ES-I3 (cell line): ENCODE measurements at regions not wholly inside any gene's neighbourhood (a gene's known extent, or its start where the extent isn't known, plus 50 kb on each side); places are given as distances from the start of the nearest gene placed in this dataset.
"Not testable (repeated sequence)": the region's sequence is repeated elsewhere in the genome, so short reads cannot be mapped to it uniquely, and the experiment has no call there.

Experiments
- H3K36me3 ChIP-seq: 2 replicates; pipeline ENCODE4 v1.6.1; 2013; ENCODE audit warnings: mild to moderate bottlenecking, low read length, control low read depth, moderate library complexity; ENCODE audit not compliant: insufficient read depth
- H3K4me1 ChIP-seq: 2 replicates; pipeline ENCODE4 v1.6.1; 2013; ENCODE audit warnings: mild to moderate bottlenecking, control low read depth, low read length; ENCODE audit not compliant: insufficient read depth
- H3K9ac ChIP-seq: 2 replicates; pipeline ENCODE4 v1.6.1; 2013; ENCODE audit warnings: low read depth, mild to moderate bottlenecking, low read length, moderate library complexity
- H3K9me3 ChIP-seq: 2 replicates; pipeline ENCODE4 v1.6.1; 2013; ENCODE audit warnings: mild to moderate bottlenecking, low read length, moderate library complexity; ENCODE audit not compliant: control insufficient read depth, insufficient read depth

DNA sequence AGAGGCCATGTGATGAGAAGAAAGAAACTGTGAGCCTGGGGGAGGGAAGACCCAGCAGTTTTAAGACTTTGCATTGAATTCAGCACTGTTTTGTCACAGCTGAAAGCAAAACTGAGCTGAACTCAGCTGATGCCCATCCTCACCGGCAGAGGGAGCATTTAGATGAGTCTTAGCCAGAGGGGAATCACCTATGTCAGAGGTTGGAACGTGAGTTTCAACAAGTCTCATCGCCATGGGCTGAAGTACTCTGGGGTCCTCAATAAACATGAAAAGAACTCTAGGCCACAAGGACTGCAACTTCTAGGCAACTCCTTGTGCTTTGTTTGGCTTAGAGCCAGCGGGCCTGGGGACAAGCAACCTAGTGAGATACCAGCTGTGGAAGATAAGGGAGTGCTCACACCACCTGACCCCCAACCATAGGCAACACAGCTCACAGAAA is 324.5 kb downstream of the TBL1XR1 start:
- Histone ChIP-seq H3K9ac (no peak overlapping the region), H3K36me3 (no peaks in the 10 kb centered on the region), H3K9me3 (no peaks in the 10 kb centered on the region; the same call in 1 of the 2 replicates), H3K4me1 (no peaks in the 10 kb centered on the region; the same call in 1 of the 2 replicates)

DNA sequence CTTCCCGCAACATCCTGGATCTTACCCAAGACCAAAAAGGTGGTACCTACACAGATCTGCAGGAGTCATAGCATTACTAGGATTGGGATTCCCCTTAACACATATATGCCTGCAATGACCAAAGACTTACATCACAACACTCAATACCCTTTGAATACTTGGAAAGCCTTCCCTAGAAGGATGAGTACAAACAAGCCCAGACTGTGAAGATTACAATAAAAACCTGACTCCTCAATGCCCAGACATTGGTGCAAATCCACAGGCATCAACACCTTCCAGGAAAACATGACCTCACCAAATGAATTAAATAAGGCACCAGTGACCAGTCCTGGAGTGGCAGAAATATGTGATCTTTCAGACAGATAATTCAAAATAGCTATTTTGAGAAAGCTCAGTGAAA is 326.8 kb downstream of the TBL1XR1 start:
- no peaks in the 10 kb centered on the region for H3K36me3 ChIP-seq
- H3K4me1 ChIP-seq: no peaks in the 10 kb centered on the region; the same call in 1 of the 2 replicates
- H3K9ac ChIP-seq: no peak overlapping the region
- no peaks in the 10 kb centered on the region for H3K9me3 ChIP-seq

DNA sequence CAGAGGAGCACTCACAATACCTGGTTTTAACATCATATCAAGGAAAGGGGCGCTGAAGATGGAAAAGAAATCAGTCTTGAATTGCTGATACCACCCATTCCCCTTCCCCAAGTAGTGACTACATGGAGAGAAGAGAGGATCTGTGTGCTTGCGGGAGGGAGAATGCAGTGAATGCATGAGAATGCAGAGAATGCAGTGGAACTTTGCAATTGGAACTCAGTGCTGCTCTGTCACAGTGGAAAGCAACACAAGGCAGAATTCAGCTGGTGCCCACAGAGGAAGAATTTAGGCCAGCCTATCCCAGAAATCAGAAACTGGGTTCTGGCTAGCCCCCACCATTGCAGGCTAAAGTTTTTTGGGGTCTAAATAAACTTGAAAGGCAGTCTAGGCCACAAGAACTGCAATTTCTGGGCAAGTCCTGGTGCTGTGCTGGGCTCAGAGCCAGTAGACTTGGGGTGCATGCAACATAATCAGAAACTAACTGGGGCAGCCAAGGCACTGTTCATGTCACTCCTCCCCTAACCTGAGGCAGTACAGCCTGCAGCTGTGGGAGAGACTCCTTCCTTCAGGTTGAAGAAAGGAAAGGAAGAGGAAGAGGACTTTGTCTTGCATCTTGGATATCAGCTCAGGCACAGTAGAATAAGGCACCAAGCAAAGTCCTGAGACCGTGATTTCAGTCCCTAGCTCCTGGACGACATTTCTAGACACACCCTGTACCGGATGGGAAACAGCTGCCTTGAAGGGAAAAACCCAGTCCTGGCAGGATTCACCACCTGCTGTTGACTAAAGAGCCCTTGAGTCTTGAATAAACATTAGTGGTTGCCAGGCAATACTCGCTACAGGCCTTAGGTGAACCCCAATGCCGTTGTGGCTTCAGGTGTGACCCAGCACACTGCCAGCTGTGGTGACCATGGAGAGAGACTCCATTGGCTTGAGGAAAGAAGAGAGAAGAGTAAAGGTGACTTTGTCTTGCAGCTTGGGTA is 329.3 kb downstream of the TBL1XR1 start:
- no peak overlapping the region for H3K9ac ChIP-seq
- H3K9me3 ChIP-seq: no peaks in the 10 kb centered on the region
- H3K4me1 ChIP-seq: no peaks in the 10 kb centered on the region; the same call in 1 of the 2 replicates
- H3K36me3 ChIP-seq: no peaks in the 10 kb centered on the region

DNA sequence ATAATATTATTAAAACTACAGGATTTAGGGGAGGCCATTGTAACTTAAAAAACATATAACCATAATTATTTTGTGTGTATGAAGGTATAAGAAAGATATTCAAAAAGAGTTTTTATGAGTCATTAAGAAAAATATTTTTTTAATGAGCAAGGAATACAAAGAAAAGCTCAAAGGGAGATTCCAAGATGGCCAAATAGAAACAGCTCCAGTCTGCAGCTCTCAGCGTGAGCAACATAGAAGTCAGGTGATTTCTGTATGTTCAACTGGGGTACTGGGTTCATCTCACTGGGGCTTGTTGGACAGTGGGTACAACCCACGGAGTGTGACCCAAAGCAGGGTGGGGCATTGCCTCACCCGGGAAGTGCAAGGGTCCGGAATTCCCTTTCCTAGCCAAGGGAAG is 336.1 kb downstream of the TBL1XR1 start:
- Histone ChIP-seq H3K4me1 (no peaks in the 10 kb centered on the region), H3K36me3 (no peaks in the 10 kb centered on the region), H3K9ac (no peak overlapping the region), H3K9me3 (no peaks in the 10 kb centered on the region)

DNA sequence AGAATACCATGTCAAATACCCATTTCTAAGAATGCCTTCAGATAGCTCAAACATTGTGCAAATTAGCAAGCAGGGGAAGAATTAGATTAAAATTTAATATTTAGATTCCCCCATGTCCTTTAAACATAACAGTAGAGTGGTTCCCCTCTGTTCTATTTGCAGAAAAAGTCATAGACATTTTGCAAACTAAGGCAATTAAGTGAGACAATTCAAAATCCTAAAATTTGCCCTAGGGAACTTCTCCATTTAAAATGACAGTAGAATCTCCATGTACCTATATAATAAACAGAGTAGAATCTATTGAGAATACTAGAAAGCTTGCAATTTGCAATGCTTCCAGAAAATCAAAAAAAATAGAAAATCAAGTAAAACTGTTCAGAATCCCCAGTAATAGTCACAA is 340.6 kb downstream of the TBL1XR1 start:
- Histone ChIP-seq H3K9me3 (no peaks in the 10 kb centered on the region), H3K36me3 (no peaks in the 10 kb centered on the region), H3K4me1 (no peaks in the 10 kb centered on the region), H3K9ac (no peak overlapping the region)

DNA sequence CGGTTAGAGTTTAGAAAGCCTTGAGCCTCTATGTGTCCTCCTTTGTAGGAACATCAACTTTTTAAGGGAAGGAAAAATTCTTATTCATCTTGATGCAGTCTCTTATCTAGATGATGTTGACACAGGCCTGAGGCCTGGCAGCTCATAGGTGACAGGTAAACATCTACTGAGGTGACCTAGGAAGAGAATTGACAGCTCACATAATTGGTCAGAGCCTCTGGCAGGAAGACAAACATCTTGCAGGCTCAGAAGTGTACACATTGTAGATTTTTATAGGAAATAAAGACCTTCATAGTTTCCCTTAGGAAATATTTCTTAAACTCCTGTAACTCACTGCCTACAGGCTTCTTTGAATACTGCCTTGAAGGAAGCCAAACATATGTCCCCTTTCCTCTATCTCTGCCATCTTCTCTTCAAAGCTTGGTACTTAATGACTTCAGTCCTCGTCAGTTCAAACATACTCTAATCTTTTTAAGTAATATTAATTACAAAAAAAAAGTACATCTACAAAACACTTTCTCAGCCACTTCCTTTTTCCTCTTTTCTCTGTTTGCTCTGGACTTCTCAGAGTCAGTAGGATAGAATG is 341.3 kb downstream of the TBL1XR1 start:
- no peaks in the 10 kb centered on the region for H3K9me3 ChIP-seq
- no peaks in the 10 kb centered on the region for H3K36me3 ChIP-seq
- H3K4me1 ChIP-seq: no peaks in the 10 kb centered on the region
- no peak overlapping the region for H3K9ac ChIP-seq

DNA sequence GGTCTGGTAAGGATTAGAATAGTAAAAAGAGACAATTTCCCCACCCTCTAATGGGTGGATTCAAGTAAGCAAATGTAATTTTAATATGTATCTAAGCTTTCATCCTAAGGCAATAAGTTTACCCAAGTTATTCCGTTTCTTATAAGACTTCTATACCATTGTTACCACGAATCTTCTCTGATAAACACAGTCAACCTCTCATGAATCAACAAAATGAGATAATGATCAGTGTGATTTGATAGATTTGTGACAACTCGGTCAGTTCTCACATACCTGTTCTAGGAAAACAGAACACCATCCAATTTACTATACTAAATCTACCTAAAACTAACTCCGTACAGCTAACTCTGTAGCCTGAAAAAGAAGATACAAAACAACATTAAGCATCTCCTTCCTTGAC is 342.1 kb downstream of the TBL1XR1 start:
- H3K9me3 ChIP-seq: no peaks in the 10 kb centered on the region
- H3K36me3 ChIP-seq: no peaks in the 10 kb centered on the region
- H3K9ac ChIP-seq: no peak overlapping the region
- H3K4me1 ChIP-seq: no peaks in the 10 kb centered on the region

DNA sequence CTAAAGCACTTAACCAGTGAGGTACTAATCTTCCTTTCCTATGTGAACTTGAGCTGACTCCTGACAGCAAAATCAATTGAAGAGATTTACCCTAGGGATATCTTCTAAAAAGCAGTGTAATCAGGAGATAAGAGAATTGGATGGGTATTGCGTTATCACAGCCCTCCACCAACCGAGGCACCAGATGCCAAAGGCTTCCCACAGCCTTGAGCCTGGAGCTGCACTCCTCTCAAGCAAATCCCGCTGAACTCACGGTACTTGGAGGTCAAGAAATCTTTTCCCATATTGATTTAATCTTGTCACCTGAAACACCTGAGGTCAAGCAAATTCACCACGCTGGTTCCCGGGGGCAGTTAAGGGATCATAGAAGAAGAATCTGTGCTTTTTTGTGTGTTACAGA is 346.8 kb downstream of the TBL1XR1 start:
- Histone ChIP-seq H3K4me1 (no peaks in the 10 kb centered on the region), H3K9ac (no peak overlapping the region), H3K9me3 (no peaks in the 10 kb centered on the region), H3K36me3 (no peaks in the 10 kb centered on the region)

DNA sequence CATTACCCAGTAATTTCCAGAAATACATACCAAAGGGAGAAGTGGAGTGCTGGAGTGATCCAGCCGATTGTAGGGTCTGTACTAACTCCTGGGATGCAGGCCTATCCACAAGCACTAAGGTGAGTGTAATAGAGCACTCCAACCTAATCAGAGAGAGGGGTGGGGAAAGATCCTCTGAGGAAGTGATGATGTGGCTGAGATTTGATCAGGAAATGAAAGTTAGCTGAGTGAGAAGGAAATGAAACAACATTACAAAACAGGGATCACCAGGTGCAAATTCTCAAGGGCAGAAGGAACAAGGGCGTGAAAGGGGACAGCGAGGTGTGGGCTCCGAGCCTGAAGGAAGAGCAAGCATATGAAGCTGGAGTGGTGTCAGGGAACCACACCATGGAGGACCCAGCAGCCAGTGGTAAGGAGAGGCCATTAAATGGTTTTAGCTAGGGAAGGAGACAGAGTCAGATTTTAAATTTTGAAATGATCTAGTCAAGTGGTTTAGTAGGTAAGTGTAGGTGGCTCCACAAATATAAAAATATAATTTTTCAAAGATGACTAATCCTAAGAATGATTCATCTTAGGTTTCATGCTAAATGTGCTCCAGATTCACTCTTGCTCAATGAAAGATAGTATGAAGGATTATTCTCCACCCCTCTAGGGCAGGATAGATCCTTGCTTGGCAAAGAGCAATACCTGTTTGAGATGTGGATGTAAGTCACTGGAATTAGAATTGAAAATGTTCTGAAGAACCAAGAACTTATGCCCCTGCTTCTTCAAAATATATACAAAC is 348.7 kb downstream of the TBL1XR1 start:
- H3K36me3 ChIP-seq: no peaks in the 10 kb centered on the region
- H3K4me1 ChIP-seq: no peaks in the 10 kb centered on the region
- H3K9ac ChIP-seq: no peak overlapping the region
- no peaks in the 10 kb centered on the region for H3K9me3 ChIP-seq

DNA sequence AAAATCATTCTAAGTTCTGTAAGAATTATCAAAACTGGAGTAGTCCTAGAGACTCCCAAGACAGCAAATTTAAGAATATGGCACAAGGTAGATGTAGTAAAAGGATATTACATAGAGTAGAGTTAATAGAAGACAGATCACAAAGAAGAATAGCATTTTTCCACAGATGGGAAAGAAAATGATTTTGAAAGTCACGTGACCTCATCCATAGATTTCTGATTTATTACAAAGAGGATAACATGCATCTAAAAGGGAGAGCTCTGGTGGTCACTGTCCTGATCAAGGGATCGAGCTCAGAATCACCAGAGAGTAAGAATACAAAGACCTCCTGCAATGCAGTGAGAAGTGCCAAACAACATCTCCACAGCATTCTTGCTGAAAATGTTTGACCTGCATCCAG is 354.4 kb downstream of the TBL1XR1 start:
- H3K9ac ChIP-seq: no peak overlapping the region
- no peaks in the 10 kb centered on the region for H3K9me3 ChIP-seq
- no peaks in the 10 kb centered on the region for H3K4me1 ChIP-seq
- no peaks in the 10 kb centered on the region for H3K36me3 ChIP-seq

DNA sequence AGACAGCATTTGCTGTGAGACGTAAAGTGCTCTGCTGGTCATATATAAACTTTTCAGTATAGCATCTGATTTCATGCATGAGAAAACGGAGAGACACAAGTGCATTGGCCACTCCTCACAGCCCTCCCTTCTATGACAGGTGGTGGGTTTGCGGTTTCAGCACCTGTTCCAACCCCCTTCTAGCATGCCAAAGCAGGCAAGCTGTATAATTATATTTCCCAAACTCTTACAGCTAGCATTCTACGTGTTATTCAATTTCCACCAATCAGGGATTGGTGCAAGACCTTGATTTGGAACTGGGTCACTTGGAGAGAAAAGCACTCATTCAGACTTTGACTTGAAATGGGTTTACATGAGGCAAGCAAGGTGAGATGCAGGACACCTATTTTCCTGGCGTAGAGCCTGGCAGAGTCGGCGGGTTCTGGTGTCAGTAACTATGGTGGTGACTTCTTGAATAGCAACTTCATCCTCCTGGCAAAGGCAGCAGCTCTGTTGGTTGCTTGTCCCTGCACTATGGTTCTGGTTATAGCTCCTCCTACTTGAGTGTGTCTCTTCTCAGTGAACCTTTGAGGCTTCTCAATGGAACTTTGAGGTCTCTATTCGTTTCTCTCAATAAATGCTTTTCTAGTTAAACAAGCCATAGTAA is 356.5 kb downstream of the TBL1XR1 start:
- Histone ChIP-seq H3K9me3 (no peaks in the 10 kb centered on the region), H3K36me3 (no peaks in the 10 kb centered on the region), H3K9ac (no peak overlapping the region), H3K4me1 (no peaks in the 10 kb centered on the region)

DNA sequence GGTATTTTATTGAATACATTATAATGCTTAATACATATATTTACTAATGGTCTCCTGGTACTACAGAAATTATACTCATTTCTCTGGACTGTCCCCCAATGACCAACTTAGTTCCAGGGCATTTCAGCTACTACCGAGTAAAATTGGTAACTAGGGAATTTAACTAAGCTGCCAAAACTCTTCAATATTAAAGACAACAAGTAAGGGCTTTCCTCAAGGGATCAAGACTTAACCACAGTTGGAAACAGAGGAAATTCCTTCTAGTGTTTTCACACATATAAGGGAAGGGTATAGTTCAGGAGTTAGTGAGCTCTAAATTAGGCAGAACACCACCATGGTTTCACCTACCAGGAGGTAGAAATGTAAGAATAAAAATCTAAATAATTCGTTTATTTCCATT is 357.4 kb downstream of the TBL1XR1 start:
- no peak overlapping the region for H3K9ac ChIP-seq
- H3K4me1 ChIP-seq: no peaks in the 10 kb centered on the region
- no peaks in the 10 kb centered on the region for H3K9me3 ChIP-seq
- no peaks in the 10 kb centered on the region for H3K36me3 ChIP-seq

DNA sequence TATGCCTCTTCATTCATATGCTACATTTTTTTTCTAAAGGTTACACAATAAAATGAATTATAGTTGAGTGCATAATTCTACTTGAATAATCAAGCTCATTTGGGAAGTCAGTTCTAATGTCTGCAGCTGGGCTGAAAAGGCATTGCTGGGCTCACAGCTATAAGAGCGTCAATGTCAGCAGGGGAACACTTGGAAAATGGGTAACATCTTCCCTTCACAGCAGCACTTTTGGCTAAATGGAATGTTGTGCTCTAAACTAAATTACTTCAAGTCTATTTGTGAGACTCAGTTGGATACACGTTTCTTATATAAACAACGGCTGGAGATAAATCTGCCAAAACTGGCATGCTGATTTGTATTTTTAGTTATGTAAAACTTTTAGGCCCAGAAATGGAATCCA is 357.8 kb downstream of the TBL1XR1 start:
- Histone ChIP-seq H3K9me3 (no peaks in the 10 kb centered on the region), H3K4me1 (no peaks in the 10 kb centered on the region), H3K36me3 (no peaks in the 10 kb centered on the region), H3K9ac (no peak overlapping the region)

DNA sequence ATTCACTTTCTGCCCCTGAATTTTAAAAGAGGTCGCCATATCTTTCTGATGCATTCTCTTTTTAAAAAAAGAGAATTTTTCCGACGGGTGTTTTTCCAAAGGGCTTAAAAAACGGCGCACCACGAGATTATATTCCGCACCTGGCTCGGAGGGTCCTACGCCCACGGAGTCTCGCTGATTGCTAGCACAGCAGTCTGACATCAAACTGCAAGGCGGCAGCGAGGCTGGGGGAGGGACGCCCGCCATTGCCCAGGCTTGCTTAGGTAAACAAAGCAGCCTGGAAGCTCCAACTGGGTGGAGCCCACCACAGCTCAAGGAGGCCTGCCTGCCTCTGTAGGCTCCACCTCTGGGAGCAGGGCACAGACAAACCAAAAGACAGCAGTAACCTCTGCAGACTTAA is 370.0 kb downstream of the TBL1XR1 start:
- not testable (repeated sequence) for H3K9ac ChIP-seq, H3K4me1 ChIP-seq, H3K9me3 ChIP-seq, H3K36me3 ChIP-seq
